Activated CD8-positive, alpha-beta memory T cell treated with anti-CD3 and anti-CD28 coated beads for 36 hours (primary cell): ENCODE measurements at regions not wholly inside any gene's neighbourhood (a gene's known extent, or its start where the extent isn't known, plus 50 kb on each side); places are given as distances from the start of the nearest gene placed in this dataset.

Source experiments
- CTCF ChIA-PET: fragments of 350-600 bp; sonication (Branson Sonifier 250); formaldehyde crosslinking; loops from one replicate; lab custom pipeline; 2021; ENCODE audit warnings: antibody characterized with exemption; lab: Charles Lee
- POLR2A ChIA-PET: fragments of 350-600 bp; sonication (Branson Sonifier 250); formaldehyde crosslinking; loops from one replicate; lab custom pipeline; 2021; ENCODE audit warnings: antibody characterized with exemption; lab: Charles Lee

DNA sequence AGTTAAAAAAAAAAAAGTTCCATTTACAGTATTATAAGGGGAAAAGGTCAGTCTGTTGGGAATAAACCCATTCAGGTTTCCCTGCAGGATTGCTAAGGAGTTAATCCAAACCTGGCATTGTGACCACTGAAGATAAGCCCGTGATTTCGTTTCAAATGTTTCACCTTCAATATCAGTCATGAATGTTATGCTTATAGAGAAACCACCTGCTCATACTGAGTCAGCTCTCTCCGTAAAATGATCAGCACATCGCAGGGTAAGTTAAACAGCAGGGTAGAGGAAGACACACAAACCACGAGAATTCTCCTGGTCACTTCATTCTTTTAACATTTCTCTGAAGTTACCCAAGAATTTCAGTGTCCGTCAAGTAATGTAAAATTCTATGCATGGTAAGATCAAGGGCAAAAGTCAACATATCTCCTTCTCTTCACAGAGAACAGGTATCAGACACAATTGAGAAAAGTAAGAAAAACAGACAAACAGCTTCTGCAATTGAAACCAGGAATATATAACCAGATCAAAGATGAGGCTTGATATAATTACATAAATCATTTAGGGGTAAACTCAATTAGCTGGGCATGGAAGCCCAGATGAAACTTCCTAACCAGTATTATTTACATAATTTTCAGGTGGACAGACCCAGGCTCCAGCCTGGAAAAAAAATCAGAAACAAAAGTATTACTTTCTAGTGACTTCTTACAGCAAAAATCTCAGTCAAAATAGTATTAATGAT, 67.6 kb upstream of the ARHGEF3 start:
- CTCF ChIA-PET = no interaction called here
- POLR2A ChIA-PET = interaction anchor here (1.1 kb wide), 1 partner anchor 47 kb away, joined by 5 read pairs; no protein-coding TSS in a partner anchor

- ChIA-PET POLR2A (interaction anchor here (1.1 kb wide), 1 partner anchor 48 kb away, joined by 5 read pairs; no protein-coding TSS in a partner anchor), CTCF (interaction anchor here (0.5 kb wide), 1 partner anchor 25 kb away, joined by 4 read pairs; no protein-coding TSS in a partner anchor)
These were observed 67.0 kb upstream of the ARHGEF3 start for GRCh38 chr3:56868706-56869105.

DNA sequence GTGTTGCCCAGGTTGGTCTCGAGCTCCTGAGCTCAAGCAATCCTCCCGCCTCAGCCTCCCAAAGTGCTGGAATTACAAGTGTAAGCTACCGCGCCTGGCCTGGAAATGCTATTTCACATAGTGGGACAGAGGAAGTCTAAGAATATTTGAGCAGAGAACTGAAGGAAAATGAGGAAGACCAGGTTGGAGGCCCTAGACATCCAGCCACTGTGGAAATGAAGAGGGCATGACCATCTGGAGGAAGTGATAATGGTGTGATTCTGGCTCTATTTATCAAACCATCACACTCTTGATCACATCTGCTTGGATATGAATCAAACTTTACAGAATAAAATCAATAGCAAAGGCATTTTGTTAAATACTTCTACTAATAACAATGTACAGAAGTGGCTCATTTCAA, 65.9 kb upstream of the ARHGEF3 start:
- POLR2A ChIA-PET = no interaction called here
- CTCF ChIA-PET = interaction anchor here (1.3 kb wide), 1 partner anchor 91 kb away, joined by 3 read pairs; no protein-coding TSS in a partner anchor

GRCh38 chr3:56864918-56865524, 63.3 kb upstream of the ARHGEF3 start:
- POLR2A ChIA-PET = interaction anchor here (1.1 kb wide), 1 partner anchor 17 kb away, joined by 3 read pairs; no protein-coding TSS in a partner anchor

DNA sequence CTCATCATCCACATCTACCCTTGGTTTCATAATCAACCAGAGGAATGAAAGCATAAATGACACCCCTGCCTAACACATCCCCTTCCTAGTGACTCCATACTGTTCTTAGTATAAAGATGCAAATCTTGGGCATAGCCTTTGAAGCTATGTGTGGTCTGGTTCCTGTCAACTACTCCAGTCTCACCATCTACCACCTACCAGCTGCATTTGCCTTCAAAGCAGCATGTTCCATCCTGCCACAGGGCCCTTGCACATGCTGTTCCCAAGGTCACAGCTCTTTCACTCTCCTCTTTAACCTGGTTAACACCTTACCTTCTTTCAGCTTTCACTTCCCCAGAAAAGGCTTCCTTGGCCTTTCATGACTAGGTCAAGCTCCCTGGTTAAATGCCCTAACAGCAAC, 62.3 kb upstream of the ARHGEF3 start:
- CTCF ChIA-PET = interaction anchor here (0.9 to 1.6 kb wide), 7 partner anchors 11 to 139 kb away, joined by 3 to 6 read pairs (median 5); partner anchors contain the start of gene ARHGEF3

More at GRCh38 chr3:56864918-56865524, 63.3 kb upstream of the ARHGEF3 start:
- CTCF ChIA-PET = interaction anchor here (0.6 to 1.6 kb wide), 8 partner anchors 10 to 140 kb away, joined by 3 to 6 read pairs (median 4); no protein-coding TSS in a partner anchor

DNA sequence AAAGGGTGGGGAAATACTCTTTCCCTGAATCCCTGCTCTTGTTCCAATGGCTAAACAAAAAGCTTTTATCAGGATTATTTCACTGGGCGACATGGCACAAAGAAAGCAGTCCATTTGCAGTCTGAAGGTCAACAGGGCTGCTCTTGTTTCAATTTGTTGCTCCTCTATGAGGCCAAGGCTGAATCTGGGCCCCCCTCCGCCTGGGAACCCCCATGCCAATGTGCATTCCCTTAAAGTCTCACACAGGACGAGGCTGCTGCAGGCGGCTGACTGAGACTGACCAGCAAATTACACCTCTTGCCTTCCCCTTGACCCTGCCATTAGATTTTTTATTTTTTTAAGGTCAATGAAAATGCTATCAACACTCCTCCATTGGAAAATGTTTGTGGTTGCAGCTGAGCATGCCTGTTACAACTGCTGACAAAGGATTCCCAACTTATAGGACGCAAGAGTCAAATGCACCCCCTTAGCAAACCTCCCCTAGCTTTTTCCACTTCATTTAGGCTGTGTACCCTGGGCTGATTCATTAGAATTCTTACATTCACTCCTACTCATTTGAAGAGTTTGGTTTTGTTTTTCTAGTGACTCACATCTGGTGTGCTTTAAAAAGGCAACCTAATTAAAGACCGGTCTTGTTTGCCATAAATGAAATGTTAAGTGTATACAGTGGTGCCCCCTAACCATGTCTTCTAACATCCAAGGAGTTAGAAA, 60.8 kb upstream of the ARHGEF3 start:
- ChIA-PET POLR2A (interaction anchor here (1.5 kb wide), 1 partner anchor 61 kb away, joined by 7 read pairs; the partner anchor contains the start of gene ARHGEF3), CTCF (interaction anchor here (1.0 to 1.5 kb wide), 3 partner anchors 14 to 185 kb away, joined by 3 to 4 read pairs (median 3); no protein-coding TSS in a partner anchor)

More for the DNA sequence above, 62.3 kb upstream of the ARHGEF3 start:
- POLR2A ChIA-PET = interaction anchor here (0.8 to 1.1 kb wide), 4 partner anchors 18 to 182 kb away, joined by 3 to 4 read pairs (median 4); partner anchors contain the start of genes ARHGEF3 and TASOR

DNA sequence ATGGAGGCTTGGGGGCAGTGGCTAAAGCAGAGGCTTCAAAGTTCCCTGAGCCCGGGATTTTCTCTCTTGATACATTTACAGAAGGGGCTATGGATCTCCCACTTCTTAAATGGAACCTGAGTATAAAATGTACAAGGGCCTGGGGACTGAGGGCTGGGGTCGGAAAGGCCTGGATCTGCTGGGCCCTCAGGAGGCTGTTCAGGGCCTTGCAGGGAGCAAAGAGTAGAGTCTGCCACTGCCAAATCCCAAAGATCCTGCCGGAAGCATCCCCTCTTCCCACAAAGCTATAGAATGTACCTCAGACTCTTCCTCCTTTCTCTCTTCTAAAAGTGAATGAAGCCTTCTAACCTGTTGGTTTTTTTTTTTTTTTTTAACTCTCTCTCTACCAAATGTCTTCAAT, 59.8 kb upstream of the ARHGEF3 start:
- ChIA-PET CTCF (interaction anchor here (1.2 to 1.5 kb wide), 3 partner anchors 13 to 43 kb away, joined by 3 to 4 read pairs (median 3); no protein-coding TSS in a partner anchor), POLR2A (interaction anchor here (1.5 kb wide), 1 partner anchor 60 kb away, joined by 7 read pairs; the partner anchor contains the start of gene ARHGEF3)

GRCh38 chr3:56860939-56861338, 59.2 kb upstream of the ARHGEF3 start:
- CTCF ChIA-PET = interaction anchor here (1.2 to 1.5 kb wide), 3 partner anchors 12 to 43 kb away, joined by 3 to 4 read pairs (median 3); no protein-coding TSS in a partner anchor
- POLR2A ChIA-PET = no interaction called here

- CTCF ChIA-PET = interaction anchor here (0.7 kb wide), 1 partner anchor 10 kb away, joined by 3 read pairs; no protein-coding TSS in a partner anchor
- POLR2A ChIA-PET = interaction anchor here (1.1 kb wide), 1 partner anchor 121 kb away, joined by 3 read pairs; no protein-coding TSS in a partner anchor
These were observed 58.6 kb upstream of the ARHGEF3 start for GRCh38 chr3:56860351-56860750.

- ChIA-PET CTCF (no interaction called here), POLR2A (no interaction called here)
These were observed 56.6 kb upstream of the ARHGEF3 start for GRCh38 chr3:56858331-56858730.

DNA sequence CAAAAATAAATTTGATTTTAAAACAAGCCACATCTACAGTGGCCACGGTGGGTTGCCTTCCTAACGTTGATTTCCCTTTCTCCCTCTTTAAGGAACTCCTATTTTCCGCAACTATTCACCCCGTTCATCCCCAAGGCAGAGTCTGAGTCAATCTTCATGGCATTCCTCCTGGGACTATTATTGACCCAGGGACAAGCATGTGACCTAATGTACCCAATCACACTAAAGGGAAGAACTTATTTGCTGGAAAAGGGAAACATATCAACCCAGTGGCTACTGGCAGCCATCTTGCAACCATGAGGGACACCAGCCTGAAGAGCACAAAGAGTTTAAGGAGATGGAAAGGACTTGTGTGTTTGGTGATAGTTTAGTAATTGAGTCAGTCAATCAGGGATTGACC, 55.4 kb upstream of the ARHGEF3 start:
- POLR2A ChIA-PET = no interaction called here

GRCh38 chr3:56856752-56857151, 55.0 kb upstream of the ARHGEF3 start:
- POLR2A ChIA-PET = no interaction called here

More for the DNA sequence above, 55.4 kb upstream of the ARHGEF3 start:
- CTCF ChIA-PET = interaction anchor here (1.0 to 1.3 kb wide), 2 partner anchors 28 to 58 kb away, joined by 3 read pairs; no protein-coding TSS in a partner anchor

GRCh38 chr3:56855856-56856512, 54.2 kb upstream of the ARHGEF3 start:
- ChIA-PET POLR2A (no interaction called here), CTCF (interaction anchor here (0.6 to 1.3 kb wide), 5 partner anchors 10 to 132 kb away, joined by 3 to 4 read pairs (median 3); no protein-coding TSS in a partner anchor)

More at GRCh38 chr3:56856752-56857151, 55.0 kb upstream of the ARHGEF3 start:
- CTCF ChIA-PET = interaction anchor here (0.9 to 1.3 kb wide), 3 partner anchors 29 to 82 kb away, joined by 3 read pairs; no protein-coding TSS in a partner anchor

DNA sequence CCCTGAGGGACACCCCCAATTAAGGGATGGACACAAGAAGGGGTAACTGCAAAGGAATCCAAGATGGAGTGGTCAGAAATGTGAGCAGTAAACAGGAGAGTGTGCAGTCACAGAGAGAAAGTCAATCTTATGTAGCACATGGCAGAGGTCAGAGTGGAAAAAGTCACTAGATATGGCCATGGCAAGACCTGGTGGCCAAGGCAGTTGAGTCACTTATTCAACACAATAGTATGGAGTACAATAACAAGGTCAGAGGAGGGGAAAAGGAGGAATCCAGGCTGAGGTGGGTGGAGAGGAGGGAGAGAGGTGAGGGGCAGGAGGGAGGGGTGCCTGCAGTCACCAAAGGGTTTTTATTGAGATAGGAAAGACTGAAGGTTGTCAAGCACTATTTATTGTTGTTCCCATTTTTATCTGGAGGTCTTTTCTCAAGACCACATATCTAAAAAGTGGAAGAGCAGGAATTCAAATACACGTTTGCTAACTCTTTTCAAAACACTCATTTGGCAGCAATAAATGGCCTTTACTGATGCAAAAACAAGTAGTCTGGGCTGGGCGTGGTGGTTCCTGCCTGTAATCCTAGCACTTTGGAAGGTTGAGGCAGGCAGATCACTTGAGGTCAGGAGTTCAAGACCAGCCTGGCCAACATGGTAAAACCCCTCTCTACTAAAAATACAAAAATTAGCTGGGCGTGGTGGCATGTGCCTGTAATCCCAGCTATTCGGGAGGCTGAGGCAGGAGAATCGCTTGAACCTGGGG, 53.3 kb upstream of the ARHGEF3 start:
- ChIA-PET CTCF (interaction anchor here (0.6 to 0.8 kb wide), 2 partner anchors 11 to 133 kb away, joined by 3 to 4 read pairs; no protein-coding TSS in a partner anchor), POLR2A (no interaction called here)

DNA sequence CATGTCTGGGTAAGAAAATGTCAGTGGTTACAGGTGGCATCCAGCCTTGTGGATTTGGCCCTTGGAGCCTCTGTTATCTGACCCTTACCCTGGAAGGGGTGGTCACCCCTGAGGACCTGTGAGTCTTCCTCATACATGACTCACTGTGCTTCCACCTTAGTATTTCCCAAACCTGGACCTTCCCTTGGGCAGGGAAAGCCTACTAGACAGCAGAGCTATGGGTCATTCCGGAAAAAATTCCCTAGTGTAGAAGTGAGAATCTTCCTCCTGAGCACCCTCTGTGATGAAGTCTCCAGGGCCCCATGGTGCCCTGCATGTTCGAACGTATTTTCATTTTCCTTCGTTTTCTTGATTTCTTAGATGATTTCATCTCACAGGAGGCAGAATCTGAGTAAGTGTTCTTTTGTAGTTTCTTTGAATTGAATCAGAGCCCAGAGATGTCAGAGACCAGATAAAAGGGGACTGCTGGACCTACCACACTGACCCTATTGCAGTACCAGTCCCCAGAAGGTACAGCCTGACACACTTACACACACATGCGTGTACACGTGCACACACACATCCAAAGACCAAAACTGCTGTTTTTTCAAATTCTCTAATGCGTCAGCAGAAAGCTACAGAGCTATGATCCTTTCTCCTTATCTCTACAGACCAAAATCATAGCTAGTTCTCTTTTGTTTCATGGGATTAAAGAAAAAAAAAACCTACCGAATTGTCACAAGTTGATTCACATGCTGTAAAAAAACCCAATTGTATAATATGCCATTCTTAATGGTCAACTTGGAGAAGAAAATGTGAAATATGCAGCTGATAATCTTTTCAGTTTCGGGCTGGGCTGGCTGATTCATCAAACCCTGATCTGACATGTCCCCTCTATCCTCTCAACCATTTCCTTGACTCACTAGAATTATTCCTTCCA, 50.5 kb upstream of the ARHGEF3 start:
- POLR2A ChIA-PET = no interaction called here
- CTCF ChIA-PET = interaction anchor here (0.6 to 1.0 kb wide), 2 partner anchors 60 to 137 kb away, joined by 3 read pairs; no protein-coding TSS in a partner anchor
